Epithelial cell of esophagus (primary cell): ENCODE measurements at regions not wholly inside any gene's neighbourhood (a gene's known extent, or its start where the extent isn't known, plus 50 kb on each side); places are given as distances from the start of the nearest gene placed in this dataset.

Experiments
- DNase-seq: peaks from one replicate; pipeline ENCODE4 v3.0.0; 2010; ENCODE audit warnings: low read depth
- H3K4me3 ChIP-seq: 2 replicates; pipeline ENCODE4 v1.5.1; 2011; ENCODE audit warnings: mild to moderate bottlenecking, low read length, control low read depth
- TF ChIP-seq, protein P1 (sequence below): IDR thresholded peaks from 2 replicates; pipeline ENCODE4 v1.5.1; 2011; ENCODE audit warnings: low read depth, mild to moderate bottlenecking, low read length, control low read depth, inconsistent platforms; ENCODE audit not compliant: insufficient read depth; ENCODE audit errors: missing control alignments

DNA sequence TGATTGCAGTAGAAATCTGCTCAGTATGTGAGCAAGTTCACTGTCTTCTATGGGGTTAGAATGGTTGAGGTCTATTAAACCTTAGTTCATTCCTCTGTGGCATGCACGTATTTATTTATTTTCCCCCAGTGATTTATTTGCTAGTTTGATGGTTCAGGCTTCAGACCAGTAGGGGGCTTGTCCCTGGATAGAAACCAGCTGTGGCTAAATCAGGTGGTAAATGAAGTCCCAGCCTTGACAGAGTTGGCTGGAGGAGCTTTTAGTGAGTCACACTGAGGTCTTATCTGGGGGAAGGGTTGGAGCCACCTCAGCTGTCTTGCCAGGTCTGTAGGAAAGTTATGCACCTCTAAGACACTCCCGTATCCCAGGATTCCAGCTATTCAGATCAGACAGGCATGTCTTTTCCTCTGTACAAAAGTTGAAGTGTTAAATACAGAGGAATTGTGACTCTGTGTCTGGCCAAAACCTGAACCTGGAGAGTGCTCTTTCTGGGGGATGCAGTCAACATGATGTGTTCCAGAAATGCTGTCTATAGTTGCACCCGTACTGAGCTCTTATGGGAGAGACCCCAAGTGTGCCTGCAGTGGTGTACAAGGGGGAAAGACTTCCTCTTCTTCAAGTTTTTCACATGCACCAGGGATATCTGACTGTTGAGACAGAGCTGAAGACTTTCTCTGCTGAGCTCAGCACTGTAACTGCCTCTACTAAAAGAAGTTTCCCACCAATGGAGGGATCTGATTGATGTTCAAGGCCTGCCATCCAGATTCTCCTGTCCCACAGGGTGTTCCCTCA is 1322.1 kb downstream of the TMEM121 start:
- no peak overlapping the region for H3K4me3 ChIP-seq
- TF ChIP-seq, protein P1, sequence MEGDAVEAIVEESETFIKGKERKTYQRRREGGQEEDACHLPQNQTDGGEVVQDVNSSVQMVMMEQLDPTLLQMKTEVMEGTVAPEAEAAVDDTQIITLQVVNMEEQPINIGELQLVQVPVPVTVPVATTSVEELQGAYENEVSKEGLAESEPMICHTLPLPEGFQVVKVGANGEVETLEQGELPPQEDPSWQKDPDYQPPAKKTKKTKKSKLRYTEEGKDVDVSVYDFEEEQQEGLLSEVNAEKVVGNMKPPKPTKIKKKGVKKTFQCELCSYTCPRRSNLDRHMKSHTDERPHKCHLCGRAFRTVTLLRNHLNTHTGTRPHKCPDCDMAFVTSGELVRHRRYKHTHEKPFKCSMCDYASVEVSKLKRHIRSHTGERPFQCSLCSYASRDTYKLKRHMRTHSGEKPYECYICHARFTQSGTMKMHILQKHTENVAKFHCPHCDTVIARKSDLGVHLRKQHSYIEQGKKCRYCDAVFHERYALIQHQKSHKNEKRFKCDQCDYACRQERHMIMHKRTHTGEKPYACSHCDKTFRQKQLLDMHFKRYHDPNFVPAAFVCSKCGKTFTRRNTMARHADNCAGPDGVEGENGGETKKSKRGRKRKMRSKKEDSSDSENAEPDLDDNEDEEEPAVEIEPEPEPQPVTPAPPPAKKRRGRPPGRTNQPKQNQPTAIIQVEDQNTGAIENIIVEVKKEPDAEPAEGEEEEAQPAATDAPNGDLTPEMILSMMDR, result no peak
- no peak for DNase-seq

DNA sequence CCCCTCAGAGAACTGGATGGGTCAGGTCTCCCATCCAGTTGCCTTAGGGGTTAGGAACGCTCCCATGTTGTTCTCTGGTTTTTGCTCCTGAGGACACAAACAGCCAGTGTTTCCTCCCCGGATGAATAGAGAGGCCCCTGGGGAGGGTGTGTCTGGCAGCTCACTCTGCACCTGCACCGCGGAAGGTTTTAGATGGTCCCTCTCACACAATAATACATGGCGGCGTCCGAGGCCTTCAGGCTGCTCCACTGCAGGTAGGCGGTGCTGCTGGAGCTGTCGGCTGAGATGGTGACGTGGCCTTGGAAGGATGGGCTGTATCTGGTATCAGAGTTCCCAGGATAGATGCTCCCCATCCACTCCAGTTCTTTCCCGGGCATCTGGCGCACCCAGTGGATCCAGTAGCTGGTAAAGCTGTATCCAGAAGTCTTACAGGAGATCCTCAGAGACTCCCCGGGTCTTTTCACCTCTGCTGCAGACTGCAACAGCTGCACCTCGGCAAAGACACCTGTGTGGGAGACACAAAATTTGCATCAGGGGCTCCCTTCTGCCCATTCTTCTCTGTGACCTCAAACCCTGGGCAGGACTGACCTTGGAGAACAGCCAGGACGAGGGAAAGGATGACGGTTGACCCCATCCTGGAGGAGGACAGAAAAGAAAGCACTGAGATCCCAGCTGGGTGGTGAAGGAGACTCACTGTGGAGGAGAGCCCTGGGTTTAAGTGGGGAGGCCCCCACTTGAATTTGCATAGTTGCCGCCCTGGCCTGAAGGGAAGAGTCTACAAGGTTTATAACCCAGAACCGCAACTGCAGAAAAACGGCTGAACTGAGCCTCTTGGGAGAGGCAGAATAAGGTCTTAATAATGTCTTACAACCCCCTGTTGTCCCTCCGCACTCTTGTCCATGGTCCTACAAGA is 1324.8 kb downstream of the TMEM121 start:
- no peak overlapping the region for H3K4me3 ChIP-seq
- TF ChIP-seq, protein P1, result no peak
- no peak for DNase-seq

DNA sequence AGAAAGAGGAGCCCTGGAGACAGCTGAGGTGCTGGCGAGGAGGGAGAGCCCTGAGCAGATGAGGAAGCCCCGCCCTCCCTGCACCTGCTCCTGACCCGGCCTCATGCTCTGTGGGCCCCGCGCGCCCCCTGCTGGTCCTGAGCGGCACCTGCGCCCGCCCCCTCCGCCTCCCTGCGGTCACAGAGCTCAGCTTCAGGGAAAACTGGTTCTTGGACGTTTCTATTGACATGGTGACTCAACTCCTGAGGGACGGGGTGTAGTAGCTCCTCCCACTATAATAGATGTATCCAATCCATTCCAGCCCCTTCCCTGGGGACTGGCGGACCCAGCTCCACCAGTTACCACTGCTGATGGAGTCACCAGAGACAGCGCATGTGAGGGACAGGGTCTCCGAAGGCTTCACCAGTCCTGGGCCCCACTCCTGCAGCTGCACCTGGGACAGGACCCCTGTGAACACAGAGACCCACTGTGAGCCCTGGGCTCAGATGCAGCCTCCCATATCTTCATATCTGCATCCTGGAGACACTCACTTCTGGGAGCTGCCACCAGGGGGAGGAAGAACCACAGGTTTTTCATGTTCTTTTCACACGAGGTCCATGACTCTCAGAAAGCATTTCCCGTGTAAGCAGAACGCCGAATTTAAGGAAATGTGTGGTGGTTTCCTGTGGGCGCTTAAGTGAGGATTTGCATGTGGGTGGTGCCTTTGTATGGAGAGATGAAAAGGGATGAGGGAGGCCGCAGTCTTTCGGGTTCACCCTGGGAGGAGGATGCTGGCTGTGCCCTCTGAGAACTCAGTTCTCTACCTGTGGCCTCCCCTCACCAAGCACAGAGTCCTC is 1346.4 kb downstream of the TMEM121 start:
- no peak for DNase-seq
- TF ChIP-seq, protein P1, result peak; percentile 14

DNA sequence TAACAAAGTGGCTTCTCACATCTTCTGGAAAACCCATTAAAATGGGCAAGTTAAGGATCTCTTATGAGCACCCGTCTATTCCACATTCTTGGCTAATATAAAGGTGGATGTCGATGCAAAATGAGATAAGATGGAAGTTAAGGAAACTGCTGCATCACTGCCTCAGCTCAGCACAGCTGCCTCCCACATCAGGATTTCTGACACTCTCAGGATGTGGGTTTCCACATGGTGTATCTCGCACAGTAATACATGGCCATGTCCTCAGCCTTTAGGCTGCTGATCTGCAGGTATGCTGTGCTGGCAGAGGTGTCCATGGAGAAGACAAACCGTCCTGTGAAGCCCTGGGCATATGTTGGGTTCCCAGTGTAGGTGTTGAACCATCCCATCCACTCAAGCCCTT is 1348.0 kb downstream of the TMEM121 start:
- DNase-seq, result no peak
- no peak overlapping the region for H3K4me3 ChIP-seq
- TF ChIP-seq, protein P1, result no peak

More for the DNA sequence above, 1346.4 kb downstream of the TMEM121 start:
- H3K4me3 ChIP-seq, result no peak overlapping the region

DNA sequence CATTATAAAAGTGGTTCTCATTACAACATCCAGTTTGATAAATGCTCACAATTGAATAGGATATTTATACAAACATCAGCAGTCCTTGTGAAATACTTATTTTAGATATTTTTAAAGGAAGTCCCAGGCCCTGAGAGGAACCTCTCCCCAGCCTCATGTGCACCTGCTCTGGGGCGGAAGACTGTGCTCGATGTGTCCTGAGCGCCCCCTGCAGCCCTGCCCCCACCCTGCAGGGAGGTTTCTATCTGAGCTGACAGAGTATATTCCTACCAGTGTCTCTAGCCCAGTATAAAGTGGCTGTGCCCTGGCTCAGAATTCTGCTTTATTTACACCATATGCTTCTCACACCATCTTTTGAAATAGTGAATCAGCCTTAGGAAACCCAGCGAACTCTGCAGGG is 1349.1 kb downstream of the TMEM121 start:
- TF ChIP-seq, protein P1, result no peak
- DNase-seq, result no peak
- no peak overlapping the region for H3K4me3 ChIP-seq

DNA sequence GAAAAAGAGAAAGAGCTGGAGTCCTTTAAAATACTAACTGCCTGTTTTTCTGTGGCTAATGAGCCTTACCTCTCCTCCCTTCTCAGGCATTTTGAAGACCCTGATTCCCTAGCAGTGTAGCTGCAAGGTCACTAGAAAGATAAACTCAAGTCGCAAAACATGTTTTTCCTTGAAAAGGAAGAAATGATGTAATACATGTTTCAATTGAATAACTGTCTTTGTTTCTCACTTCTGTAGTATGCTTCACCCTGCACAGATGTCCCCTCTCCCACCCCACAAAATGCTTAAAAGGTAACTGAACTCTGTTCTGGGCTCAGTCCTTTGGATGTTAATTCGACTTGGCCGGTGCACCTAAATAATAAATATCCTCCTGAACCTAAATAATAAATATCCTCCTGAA is 1350.3 kb downstream of the TMEM121 start:
- no peak for DNase-seq
- no peak overlapping the region for H3K4me3 ChIP-seq
- TF ChIP-seq, protein P1, result no peak
